Body of pancreas (tissue), 4 donors: ENCODE measurements at regions not wholly inside any gene's neighbourhood (a gene's known extent, or its start where the extent isn't known, plus 50 kb on each side); places are given as distances from the start of the nearest gene placed in this dataset.

Source experiments
- POLR2A ChIP-seq, 3 donors: fragments of 450-650 bp; IDR thresholded peaks; one replicate each; pipeline ENCODE4 v1.6.1; 2016; ENCODE audit warnings: antibody characterized with exemption in 3 of 3, mild to moderate bottlenecking in 2 of 3
- TF ChIP-seq, protein P1 (sequence below), 7 experiments: fragments of 450-650 bp in 4 of 7; fragments of 200-600 bp in 3 of 7; sonication (generic) in 3 of 7; IDR thresholded peaks; one replicate each; pipeline ENCODE4 v1.5.1; 2016 to 2019; ENCODE audit warnings: antibody characterized with exemption in 7 of 7

GRCh38 chr3:126287171-126287535 is 70.1 kb downstream of the KLF15 start:
- TF ChIP-seq, protein P1, sequence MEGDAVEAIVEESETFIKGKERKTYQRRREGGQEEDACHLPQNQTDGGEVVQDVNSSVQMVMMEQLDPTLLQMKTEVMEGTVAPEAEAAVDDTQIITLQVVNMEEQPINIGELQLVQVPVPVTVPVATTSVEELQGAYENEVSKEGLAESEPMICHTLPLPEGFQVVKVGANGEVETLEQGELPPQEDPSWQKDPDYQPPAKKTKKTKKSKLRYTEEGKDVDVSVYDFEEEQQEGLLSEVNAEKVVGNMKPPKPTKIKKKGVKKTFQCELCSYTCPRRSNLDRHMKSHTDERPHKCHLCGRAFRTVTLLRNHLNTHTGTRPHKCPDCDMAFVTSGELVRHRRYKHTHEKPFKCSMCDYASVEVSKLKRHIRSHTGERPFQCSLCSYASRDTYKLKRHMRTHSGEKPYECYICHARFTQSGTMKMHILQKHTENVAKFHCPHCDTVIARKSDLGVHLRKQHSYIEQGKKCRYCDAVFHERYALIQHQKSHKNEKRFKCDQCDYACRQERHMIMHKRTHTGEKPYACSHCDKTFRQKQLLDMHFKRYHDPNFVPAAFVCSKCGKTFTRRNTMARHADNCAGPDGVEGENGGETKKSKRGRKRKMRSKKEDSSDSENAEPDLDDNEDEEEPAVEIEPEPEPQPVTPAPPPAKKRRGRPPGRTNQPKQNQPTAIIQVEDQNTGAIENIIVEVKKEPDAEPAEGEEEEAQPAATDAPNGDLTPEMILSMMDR (IDR thresholded peaks at IDR 0.05), result no peak
- TF ChIP-seq POLR2A (IDR thresholded peaks at IDR 0.05), result no peak
